ENCODE measurements at regions not wholly inside any gene's neighbourhood (a gene's known extent, or its start where the extent isn't known, plus 50 kb on each side); places are given as distances from the start of the nearest gene placed in this dataset.

- TF ChIP-seq CTCF (conservative IDR thresholded peaks at IDR 0.05 in 1 of 2, IDR thresholded peaks at IDR 0.05 in 1 of 2; ENCODE audit: low read depth in 1 of 2, low read length in 2 of 2) = no peak
- TF ChIP-seq EZH2 (IDR thresholded peaks at IDR 0.05; ENCODE audit: low read length, missing control alignments) = no peak
- H3K27ac ChIP-seq (ENCODE audit: insufficient read depth, low read length) = no peak overlapping the region
- no peaks in the 10 kb centered on the region for H3K36me3 ChIP-seq (ENCODE audit: control insufficient read depth, insufficient read depth, low read length)
- no peak overlapping the region for H3K9ac ChIP-seq (ENCODE audit: insufficient read depth, low read length)
- peak in 1 of 2 donors; percentile 38 for DNase-seq (ENCODE audit: low read depth in 2 of 2)
- H2AFZ ChIP-seq (ENCODE audit: low read length) = no peak overlapping the region
- H3K9me3 ChIP-seq (ENCODE audit: control insufficient read depth, insufficient read depth, low read depth, low read length) = no peaks in the 10 kb centered on the region
- H3K27me3 ChIP-seq (ENCODE audit: control insufficient read depth, insufficient read depth, low read length) = no peaks in the 10 kb centered on the region
- no peaks in the 10 kb centered on the region for H3K4me1 ChIP-seq (ENCODE audit: control insufficient read depth, extremely low read depth, insufficient read depth, low read length)
- H3K79me2 ChIP-seq (ENCODE audit: control insufficient read depth, insufficient read depth, low read length) = no peaks in the 10 kb centered on the region
- no peak overlapping the region for H3K4me3 ChIP-seq (replicated peaks in 1 of 4; ENCODE audit: control extremely low read depth in 1 of 4, insufficient read depth in 1 of 4, low read depth in 3 of 4, low read length in 4 of 4)
- no peak overlapping the region for H3K4me2 ChIP-seq (ENCODE audit: extremely low read depth, insufficient read depth, low read length)
- no peaks in the 10 kb centered on the region for H4K20me1 ChIP-seq (ENCODE audit: control insufficient read depth, extremely low read depth, insufficient read depth, low read length)
Observed at GRCh38 chr5:21694567-21694966, 1158.6 kb downstream of the CDH12 start.

GRCh38 chr5:21693591-21693990, 1159.6 kb downstream of the CDH12 start:
- TF ChIP-seq CTCF (conservative IDR thresholded peaks at IDR 0.05 in 1 of 2, IDR thresholded peaks at IDR 0.05 in 1 of 2; ENCODE audit: low read depth in 1 of 2, low read length in 2 of 2) (no peak), EZH2 (IDR thresholded peaks at IDR 0.05; ENCODE audit: low read length, missing control alignments) (no peak)
- H3K9me3 ChIP-seq (ENCODE audit: control insufficient read depth, insufficient read depth, low read depth, low read length) = no peaks in the 10 kb centered on the region
- H3K4me3 ChIP-seq (replicated peaks in 1 of 4; ENCODE audit: control extremely low read depth in 1 of 4, insufficient read depth in 1 of 4, low read depth in 3 of 4, low read length in 4 of 4) = no peak overlapping the region
- H3K79me2 ChIP-seq (ENCODE audit: control insufficient read depth, insufficient read depth, low read length) = no peaks in the 10 kb centered on the region
- no peaks in the 10 kb centered on the region for H3K4me1 ChIP-seq (ENCODE audit: control insufficient read depth, extremely low read depth, insufficient read depth, low read length)
- no peaks in the 10 kb centered on the region for H4K20me1 ChIP-seq (ENCODE audit: control insufficient read depth, extremely low read depth, insufficient read depth, low read length)
- no peak overlapping the region for H2AFZ ChIP-seq (ENCODE audit: low read length)
- H3K4me2 ChIP-seq (ENCODE audit: extremely low read depth, insufficient read depth, low read length) = no peak overlapping the region
- H3K27me3 ChIP-seq (ENCODE audit: control insufficient read depth, insufficient read depth, low read length) = no peaks in the 10 kb centered on the region
- H3K36me3 ChIP-seq (ENCODE audit: control insufficient read depth, insufficient read depth, low read length) = no peaks in the 10 kb centered on the region
- no peak for DNase-seq (ENCODE audit: low read depth in 2 of 2)
- no peak overlapping the region for H3K9ac ChIP-seq (ENCODE audit: insufficient read depth, low read length)
- no peak overlapping the region for H3K27ac ChIP-seq (ENCODE audit: insufficient read depth, low read length)

- no peak overlapping the region for H3K4me2 ChIP-seq (ENCODE audit: extremely low read depth, insufficient read depth, low read length)
- H3K4me3 ChIP-seq (replicated peaks in 1 of 4; ENCODE audit: control extremely low read depth in 1 of 4, insufficient read depth in 1 of 4, low read depth in 3 of 4, low read length in 4 of 4) = no peak overlapping the region
- no peaks in the 10 kb centered on the region for H4K20me1 ChIP-seq (ENCODE audit: control insufficient read depth, extremely low read depth, insufficient read depth, low read length)
- peak in 1 of 2 donors; percentile 19 for DNase-seq (ENCODE audit: low read depth in 2 of 2)
- no peaks in the 10 kb centered on the region for H3K79me2 ChIP-seq (ENCODE audit: control insufficient read depth, insufficient read depth, low read length)
- no peaks in the 10 kb centered on the region for H3K36me3 ChIP-seq (ENCODE audit: control insufficient read depth, insufficient read depth, low read length)
- H3K9ac ChIP-seq (ENCODE audit: insufficient read depth, low read length) = no peak overlapping the region
- no peaks in the 10 kb centered on the region for H3K27me3 ChIP-seq (ENCODE audit: control insufficient read depth, insufficient read depth, low read length)
- H3K4me1 ChIP-seq (ENCODE audit: control insufficient read depth, extremely low read depth, insufficient read depth, low read length) = no peaks in the 10 kb centered on the region
- H3K9me3 ChIP-seq (ENCODE audit: control insufficient read depth, insufficient read depth, low read depth, low read length) = no peaks in the 10 kb centered on the region
- H2AFZ ChIP-seq (ENCODE audit: low read length) = no peak overlapping the region
- no peak overlapping the region for H3K27ac ChIP-seq (ENCODE audit: insufficient read depth, low read length)
- TF ChIP-seq EZH2 (IDR thresholded peaks at IDR 0.05; ENCODE audit: low read length, missing control alignments) (no peak), CTCF (conservative IDR thresholded peaks at IDR 0.05 in 1 of 2, IDR thresholded peaks at IDR 0.05 in 1 of 2; ENCODE audit: low read depth in 1 of 2, low read length in 2 of 2) (no peak)
Observed at GRCh38 chr5:21689587-21689986, 1163.6 kb downstream of the CDH12 start.

Measured in fibroblast of lung (primary cell).